Hepatocyte (in vitro differentiated cells): ENCODE measurements at regions not wholly inside any gene's neighbourhood (a gene's known extent, or its start where the extent isn't known, plus 50 kb on each side); places are given as distances from the start of the nearest gene placed in this dataset.

Experiments used
- DNase-seq: peaks from one replicate; pipeline ENCODE4 v3.0.0-alpha.2; 2016; ENCODE audit warnings: low spot score
- H2AFZ ChIP-seq: fragments of 200-600 bp; sonication (generic); 2 replicates; pipeline ENCODE4 v1.6.0; 2016; ENCODE audit warnings: antibody characterized with exemption, mild to moderate bottlenecking
- H3K27ac ChIP-seq: fragments of 200-600 bp; sonication (generic); 2 replicates; pipeline ENCODE4 v1.5.1; 2016; ENCODE audit warnings: mild to moderate bottlenecking
- H3K27me3 ChIP-seq: fragments of 200-600 bp; sonication (generic); 2 replicates; pipeline ENCODE4 v1.6.1; 2016
- H3K36me3 ChIP-seq: fragments of 200-600 bp; sonication (generic); replicated peaks from 2 replicates; pipeline ENCODE4 v1.5.1; 2016; ENCODE audit warnings: low read depth; ENCODE audit not compliant: insufficient read depth
- H3K4me1 ChIP-seq: fragments of 200-600 bp; sonication (generic); 2 replicates; pipeline ENCODE4 v1.5.1; 2016; ENCODE audit warnings: mild to moderate bottlenecking, moderate library complexity; ENCODE audit not compliant: insufficient read depth
- H3K4me2 ChIP-seq: fragments of 200-600 bp; sonication (generic); 2 replicates; pipeline ENCODE4 v1.6.0; 2016
- H3K4me3 ChIP-seq: fragments of 200-600 bp; sonication (generic); 2 replicates; pipeline ENCODE4 v1.5.1; 2016; ENCODE audit warnings: mild to moderate bottlenecking
- H3K79me2 ChIP-seq: fragments of 200-600 bp; sonication (generic); 2 replicates; pipeline ENCODE4 v1.6.0; 2017; ENCODE audit warnings: mild to moderate bottlenecking
- H3K9me2 ChIP-seq: fragments of 200-600 bp; sonication (generic); replicated peaks from 2 replicates; pipeline ENCODE4 v1.6.0; 2017; ENCODE audit warnings: mild to moderate bottlenecking; ENCODE audit not compliant: insufficient read depth
- H3K9me3 ChIP-seq: fragments of 200-600 bp; sonication (generic); 2 replicates; pipeline ENCODE4 v1.5.1; 2016; ENCODE audit warnings: low read depth, mild to moderate bottlenecking
- H4K20me1 ChIP-seq: fragments of 200-600 bp; sonication (generic); 2 replicates; pipeline ENCODE4 v1.6.0; 2016; ENCODE audit warnings: mild to moderate bottlenecking; ENCODE audit not compliant: insufficient read depth, poor library complexity, severe bottlenecking
- CTCF ChIP-seq: fragments of 200-600 bp; sonication (generic); IDR thresholded peaks from 2 replicates; pipeline ENCODE4 v1.5.1; 2016; ENCODE audit warnings: antibody characterized with exemption, mild to moderate bottlenecking; ENCODE audit not compliant: poor library complexity
- EZH2 ChIP-seq: fragments of 200-600 bp; sonication (generic); IDR thresholded peaks from 2 replicates; pipeline ENCODE4 v1.6.1; 2016; ENCODE audit warnings: antibody characterized with exemption, mild to moderate bottlenecking, borderline replicate concordance
- EZH2phosphoT487 ChIP-seq: fragments of 200-600 bp; sonication (generic); IDR thresholded peaks from one replicate; pipeline ENCODE4 v1.6.1; 2018; ENCODE audit warnings: antibody characterized with exemption, mild to moderate bottlenecking, low read depth, moderate library complexity; ENCODE audit not compliant: unreplicated experiment, severe bottlenecking
- WGBS: methylation state at CpG from one replicate; pipeline ENCODE4 v1.1.6; 2016; ENCODE audit warnings: low lambda C conversion rate; ENCODE audit errors: missing lambda C conversion rate; 5-methylcytosine and 5-hydroxymethylcytosine counted together

- DNase-seq: no peak
- H3K4me3 ChIP-seq: no peak overlapping the region
- WGBS: 55% methylated on average over 6 of the region's 6 CpGs
- H3K9me3 ChIP-seq: no peaks in the 10 kb centered on the region
- H2AFZ ChIP-seq: no peak overlapping the region
- H3K4me1 ChIP-seq: no peaks in the 10 kb centered on the region
- H3K27me3 ChIP-seq: no peaks in the 10 kb centered on the region
- H3K36me3 ChIP-seq: no peaks in the 10 kb centered on the region
- no peak overlapping the region for H3K4me2 ChIP-seq
- no peak for TF ChIP-seq CTCF
- TF ChIP-seq EZH2phosphoT487: no peak
- TF ChIP-seq EZH2: no peak
- no peaks in the 10 kb centered on the region for H4K20me1 ChIP-seq
- no peaks in the 10 kb centered on the region for H3K79me2 ChIP-seq
- H3K9me2 ChIP-seq: no peaks in the 10 kb centered on the region
- H3K27ac ChIP-seq: no peak overlapping the region
Observed at GRCh38 chr1:221141606-221142285, 262.5 kb downstream of the HLX start.

- no peaks in the 10 kb centered on the region for H4K20me1 ChIP-seq
- DNase-seq: no peak
Observed at GRCh38 chr1:221148660-221149059, 269.4 kb downstream of the HLX start.

GRCh38 chr1:221149111-221149510, 269.9 kb downstream of the HLX start:
- Histone ChIP-seq H4K20me1 (no peaks in the 10 kb centered on the region), H3K9me3 (no peaks in the 10 kb centered on the region), H3K9me2 (no peaks in the 10 kb centered on the region), H3K4me1 (no peaks in the 10 kb centered on the region), H3K4me3 (no peak overlapping the region), H3K27me3 (no peaks in the 10 kb centered on the region), H3K79me2 (no peaks in the 10 kb centered on the region), H3K36me3 (no peaks in the 10 kb centered on the region), H3K27ac (no peak overlapping the region), H2AFZ (no peak overlapping the region), H3K4me2 (no peak overlapping the region)
- TF ChIP-seq EZH2phosphoT487 (no peak), EZH2 (no peak), CTCF (no peak)
- WGBS: 86% methylated on average over 4 of the region's 4 CpGs
- no peak for DNase-seq

More at GRCh38 chr1:221148660-221149059, 269.4 kb downstream of the HLX start:
- no peaks in the 10 kb centered on the region for H3K79me2 ChIP-seq
- H3K9me3 ChIP-seq: no peaks in the 10 kb centered on the region
- H3K36me3 ChIP-seq: no peaks in the 10 kb centered on the region
- H3K4me2 ChIP-seq: no peak overlapping the region
- H3K4me1 ChIP-seq: no peaks in the 10 kb centered on the region
- TF ChIP-seq EZH2 (no peak), CTCF (no peak), EZH2phosphoT487 (no peak)
- no peaks in the 10 kb centered on the region for H3K9me2 ChIP-seq
- H3K27ac ChIP-seq: no peak overlapping the region
- H3K27me3 ChIP-seq: no peaks in the 10 kb centered on the region
- H2AFZ ChIP-seq: no peak overlapping the region
- no peak overlapping the region for H3K4me3 ChIP-seq
- WGBS: 85% methylated on average over 4 of the region's 4 CpGs

GRCh38 chr1:221149555-221150075, 270.4 kb downstream of the HLX start:
- Histone ChIP-seq H3K4me3 (no peak overlapping the region), H3K9me2 (no peaks in the 10 kb centered on the region), H2AFZ (no peak overlapping the region), H3K27ac (no peak overlapping the region), H4K20me1 (no peaks in the 10 kb centered on the region), H3K27me3 (no peaks in the 10 kb centered on the region), H3K4me1 (no peaks in the 10 kb centered on the region), H3K4me2 (no peak overlapping the region), H3K79me2 (no peaks in the 10 kb centered on the region), H3K9me3 (no peaks in the 10 kb centered on the region), H3K36me3 (no peaks in the 10 kb centered on the region)
- 63% methylated on average over 1 of the region's 1 CpG for WGBS
- no peak for DNase-seq
- TF ChIP-seq CTCF (no peak), EZH2 (no peak), EZH2phosphoT487 (no peak)
